Hypothalamus (tissue), 51 donors: ENCODE measurements at regions not wholly inside any gene's neighbourhood (a gene's known extent, or its start where the extent isn't known, plus 50 kb on each side); places are given as distances from the start of the nearest gene placed in this dataset.
"Not testable (repeated sequence)": the region's sequence is repeated elsewhere in the genome, so short reads cannot be mapped to it uniquely, and the experiment has no call there.

Source experiments
- DNase-seq, 51 donors: peaks; one replicate each; lab custom pipeline; 2025; lab: John Stamatoyannopoulos, UW

DNA sequence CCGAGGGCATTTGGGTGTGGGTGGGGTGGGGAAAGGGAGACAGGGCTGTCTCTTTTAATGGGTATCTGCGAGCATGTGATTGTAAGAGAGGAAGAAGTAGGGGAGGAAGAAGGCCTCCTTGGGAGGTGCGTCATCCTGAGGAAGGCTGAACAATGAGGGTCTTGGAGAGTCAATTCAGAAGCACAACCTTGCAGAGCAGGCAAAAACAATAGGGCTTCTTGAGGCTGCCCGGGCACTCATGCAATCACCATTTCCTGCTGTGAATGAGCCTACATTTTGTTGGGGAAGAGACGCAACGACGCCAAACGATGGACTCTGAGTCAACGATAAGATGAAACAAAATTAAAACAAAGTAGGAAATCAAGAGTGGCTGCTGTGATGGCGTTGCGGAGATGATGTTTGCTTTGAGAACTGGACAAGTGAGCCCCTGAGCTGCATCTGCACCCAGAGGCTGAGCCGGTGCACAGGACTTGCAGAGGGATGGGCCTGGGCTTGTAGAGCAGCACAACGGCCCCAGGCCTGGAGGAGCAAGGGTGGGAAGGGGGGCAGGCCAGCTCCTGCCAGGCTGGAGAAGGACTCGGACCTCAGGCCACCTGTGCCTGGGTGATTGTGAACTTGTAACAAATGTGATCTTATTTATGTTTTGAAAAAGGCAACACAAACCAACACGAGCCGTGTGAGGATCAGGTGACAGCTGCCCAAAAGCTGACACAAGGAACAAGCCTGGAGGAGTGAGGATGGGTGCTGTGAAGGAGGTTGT lies 92.3 kb upstream of the B3GAT1 start:
- no peak for DNase-seq

DNA sequence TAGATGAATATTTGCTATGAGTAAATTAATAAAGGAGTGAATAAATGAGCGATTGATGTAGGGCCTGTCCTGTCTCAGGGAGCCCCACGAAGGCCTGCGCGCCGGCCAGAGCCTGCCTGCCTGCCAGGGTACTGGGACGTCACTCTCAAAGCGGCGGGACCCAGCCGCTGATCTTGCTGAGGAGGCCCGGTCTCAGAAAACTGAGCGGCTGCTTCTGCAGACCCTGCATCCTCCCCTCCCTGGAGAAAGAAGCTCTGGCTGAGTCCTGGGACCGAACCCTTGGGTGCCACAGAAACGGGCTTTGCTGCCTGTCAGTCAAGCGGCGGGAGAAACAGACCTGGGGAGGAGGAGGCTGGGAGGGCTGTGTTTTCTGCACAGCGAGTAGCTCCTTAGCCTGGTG lies 91.6 kb upstream of the B3GAT1 start:
- no peak for DNase-seq

DNA sequence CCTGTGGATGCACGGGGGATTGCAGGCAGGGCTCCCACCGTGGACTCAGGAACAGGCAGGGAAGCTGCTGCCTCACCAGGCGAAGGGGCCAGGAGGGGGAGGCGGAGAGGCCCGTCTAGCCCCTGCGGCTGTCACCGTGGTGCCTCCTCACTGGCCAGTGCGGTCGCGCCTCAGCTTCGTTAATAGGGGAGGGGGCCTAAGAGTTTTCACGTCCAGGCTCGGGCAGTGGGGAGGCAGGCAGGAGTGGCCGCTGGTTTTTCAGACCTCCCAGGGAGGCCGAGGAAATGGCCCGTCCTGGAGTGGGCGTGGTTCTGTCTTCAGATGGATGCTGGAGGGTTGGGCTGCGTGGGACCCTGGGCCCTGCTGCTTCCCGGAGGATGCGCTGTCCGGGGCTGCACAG lies 91.1 kb upstream of the B3GAT1 start:
- DNase-seq = no peak

DNA sequence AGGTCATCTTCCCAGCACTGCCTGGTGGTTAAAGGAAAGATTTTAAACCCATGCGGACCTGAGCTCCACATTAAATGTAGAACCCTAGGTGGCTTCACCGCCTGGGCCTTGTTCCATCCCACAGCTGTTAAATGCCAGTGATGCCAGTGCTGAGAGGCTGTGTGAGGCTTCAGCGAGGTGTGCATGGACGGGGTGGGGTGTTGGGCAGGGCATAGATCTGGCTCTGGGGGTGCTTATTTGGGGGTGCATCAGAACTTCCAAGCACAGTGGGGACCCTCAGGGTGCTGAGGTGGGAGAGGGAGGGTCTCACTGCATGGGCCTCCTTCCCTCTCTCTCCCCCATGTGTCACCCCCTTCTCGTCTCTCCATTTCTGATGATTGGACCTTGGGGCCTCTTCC lies 90.1 kb upstream of the B3GAT1 start:
- no peak for DNase-seq

DNA sequence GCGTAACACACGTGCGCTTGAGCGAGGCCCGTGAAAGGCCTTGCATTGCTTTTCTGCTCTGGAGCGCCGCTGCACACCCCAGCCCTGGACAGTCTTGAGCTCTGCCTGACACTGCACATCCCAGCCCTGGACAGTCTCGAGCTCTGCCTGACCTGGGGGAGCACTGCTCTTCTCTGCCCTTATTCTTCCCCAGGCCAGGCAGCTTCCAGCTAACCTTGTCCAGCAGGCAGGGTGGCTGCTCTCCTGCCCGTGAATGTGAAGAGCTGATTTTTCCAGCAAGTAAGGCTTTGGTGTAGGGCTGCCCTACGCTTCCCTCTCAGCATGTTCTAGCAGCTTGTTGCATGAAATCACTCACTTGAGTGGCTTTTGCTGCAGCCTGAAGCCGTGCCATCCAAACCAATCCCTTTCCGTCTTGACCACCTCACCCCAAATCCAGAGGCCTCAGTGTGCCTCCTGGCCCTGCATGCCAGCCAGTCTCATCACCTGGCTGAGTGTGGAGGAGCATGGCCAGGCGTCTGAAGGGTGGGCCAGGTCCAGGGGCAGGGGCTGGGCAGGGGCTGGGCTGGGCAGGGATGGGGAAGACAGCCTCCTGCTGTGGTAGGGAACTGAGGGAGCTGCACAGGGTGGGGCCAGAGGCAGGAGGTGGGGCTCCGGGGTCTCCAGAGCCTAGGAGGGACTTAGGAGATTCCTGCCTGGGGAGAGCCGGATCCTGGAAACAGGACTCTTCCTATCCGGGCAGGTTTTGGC lies 89.5 kb upstream of the B3GAT1 start:
- DNase-seq = no peak

DNA sequence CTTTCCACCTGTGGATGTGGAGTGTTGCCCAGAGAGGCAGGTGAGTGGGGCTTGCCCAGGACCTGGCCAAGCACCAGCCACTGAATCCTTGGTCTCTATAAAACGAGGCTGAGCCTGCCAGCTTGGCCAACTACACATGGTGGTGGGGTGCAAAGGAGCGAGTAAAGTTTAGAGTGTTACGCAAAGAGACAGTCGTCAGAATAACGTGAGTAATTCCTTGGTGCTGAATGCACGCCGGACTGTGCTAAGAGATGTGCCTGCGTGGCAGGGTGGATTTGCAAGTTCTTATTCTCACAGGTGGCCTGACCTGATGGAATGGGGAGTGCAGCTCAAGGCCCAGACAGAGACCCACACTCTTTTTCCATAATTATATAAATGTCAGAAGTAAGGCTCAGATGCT lies 88.6 kb upstream of the B3GAT1 start:
- no peak for DNase-seq

DNA sequence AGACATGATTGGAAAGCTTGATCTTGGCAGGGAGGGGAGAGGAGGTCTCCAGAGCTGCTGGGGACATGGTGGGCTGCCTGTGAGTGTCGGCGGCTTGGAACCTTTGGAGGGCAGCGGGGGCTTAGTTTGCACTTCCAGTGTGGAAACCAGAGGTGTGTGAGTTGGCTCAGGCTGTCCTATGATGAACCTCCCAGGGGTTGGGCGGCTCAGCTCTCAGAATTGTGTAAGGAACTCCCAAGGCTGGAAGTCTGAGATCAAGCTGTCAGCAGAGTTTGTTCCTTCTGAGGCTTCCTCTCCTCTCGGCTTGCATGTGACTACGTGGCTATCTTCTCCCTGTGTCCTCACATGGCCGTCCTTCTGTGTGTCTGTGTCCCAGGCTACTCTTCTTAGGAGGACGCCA lies 87.9 kb upstream of the B3GAT1 start:
- DNase-seq = no peak

DNA sequence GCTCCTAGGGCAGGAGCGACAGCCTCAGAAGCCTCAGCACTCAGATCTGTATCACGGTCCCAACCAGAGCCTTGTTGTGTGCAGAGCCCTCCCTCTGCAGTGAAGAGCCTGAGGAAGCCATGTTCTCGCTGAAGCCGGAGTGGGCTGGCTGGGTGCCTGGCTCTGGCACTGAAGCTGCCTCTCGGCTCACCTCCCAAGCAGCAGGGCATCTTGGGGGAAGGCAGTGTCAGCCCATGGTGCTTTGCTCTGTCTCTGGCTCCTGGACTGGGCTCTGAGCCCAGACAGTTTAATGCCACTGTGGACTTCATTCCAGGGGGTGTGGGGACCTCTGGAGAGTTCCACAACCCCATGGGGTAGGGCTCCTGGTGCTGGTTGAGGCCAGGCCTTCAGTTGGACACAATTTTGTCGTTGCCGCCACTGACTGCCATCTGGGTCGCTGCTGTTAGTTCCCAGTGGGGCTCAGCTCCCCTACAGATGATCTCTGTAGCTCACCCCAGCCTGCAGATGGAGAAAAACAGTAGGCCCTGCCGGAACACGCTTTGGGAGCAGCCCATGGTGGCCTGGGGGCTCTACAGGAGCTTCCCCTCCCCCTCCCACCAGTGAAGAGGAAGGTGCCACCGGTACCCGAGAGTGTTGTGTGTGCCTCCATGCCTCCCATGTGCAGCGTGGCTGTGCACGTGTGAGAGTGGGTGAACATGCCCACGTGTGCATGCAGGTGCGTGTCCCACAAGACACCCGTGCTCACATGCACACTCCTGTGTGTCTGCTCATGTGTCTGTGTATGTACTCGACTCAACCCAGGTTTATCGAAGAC lies 86.5 kb upstream of the B3GAT1 start:
- DNase-seq = peak in 41 of 51 donors; percentile 7 to 82 (median 50)

DNA sequence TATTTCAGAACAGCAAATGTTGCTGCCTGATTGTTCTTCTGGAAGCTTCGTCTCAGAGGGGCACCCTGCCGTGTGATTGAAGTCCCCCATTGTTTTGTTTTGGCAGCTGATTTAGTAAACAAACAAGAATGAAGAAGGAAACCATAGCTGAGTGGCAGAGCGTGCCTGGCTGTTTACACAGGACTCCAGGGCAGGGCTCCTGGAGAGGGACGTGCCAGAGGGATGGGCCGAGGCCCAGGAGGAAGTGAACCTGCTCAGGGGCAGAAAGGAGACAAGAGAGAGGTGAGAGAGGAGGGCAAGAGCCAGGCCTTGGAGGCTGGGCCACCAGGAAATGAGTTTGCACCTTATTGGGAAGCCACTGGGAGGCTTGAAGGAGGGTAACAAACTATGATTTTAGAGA lies 85.5 kb upstream of the B3GAT1 start:
- no peak for DNase-seq

DNA sequence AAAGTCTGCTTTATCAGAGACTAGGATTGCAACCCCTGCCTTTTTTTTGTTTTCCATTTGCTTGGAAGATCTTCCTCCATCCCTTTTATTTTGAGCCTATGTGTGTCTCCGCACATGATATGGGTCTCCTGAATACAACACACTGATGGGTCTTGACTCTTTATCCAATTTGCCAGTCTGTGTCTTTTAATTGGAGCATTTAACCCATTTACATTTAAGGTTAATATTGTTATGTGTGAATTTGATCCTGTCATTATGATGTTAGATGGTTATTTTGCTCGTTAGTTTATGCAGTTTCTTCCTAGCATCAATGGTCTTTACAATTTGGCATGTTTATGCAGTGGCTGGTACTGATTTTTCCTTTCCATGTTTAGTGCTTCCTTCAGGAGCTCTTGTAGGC lies 84.0 kb upstream of the B3GAT1 start:
- not testable (repeated sequence) for DNase-seq

DNA sequence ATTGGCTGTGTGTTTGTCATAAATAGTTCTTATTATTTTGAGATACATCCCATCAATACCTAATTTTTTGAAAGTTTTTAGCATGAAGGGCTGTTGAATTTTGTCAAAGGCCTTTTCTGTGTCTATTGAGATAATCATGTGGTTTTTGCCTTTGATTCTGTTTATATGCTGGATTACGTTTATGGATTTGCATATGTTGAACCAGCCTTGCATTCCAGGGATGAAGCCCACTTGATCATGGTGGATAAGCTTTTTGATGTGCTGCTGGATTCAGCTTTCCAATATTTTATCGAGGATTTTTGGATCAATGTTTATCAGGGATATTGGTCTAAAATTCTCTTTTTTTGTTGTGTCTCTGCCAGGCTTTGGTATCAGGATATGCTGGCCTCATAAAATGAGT lies 82.4 kb upstream of the B3GAT1 start:
- not testable (repeated sequence) for DNase-seq

DNA sequence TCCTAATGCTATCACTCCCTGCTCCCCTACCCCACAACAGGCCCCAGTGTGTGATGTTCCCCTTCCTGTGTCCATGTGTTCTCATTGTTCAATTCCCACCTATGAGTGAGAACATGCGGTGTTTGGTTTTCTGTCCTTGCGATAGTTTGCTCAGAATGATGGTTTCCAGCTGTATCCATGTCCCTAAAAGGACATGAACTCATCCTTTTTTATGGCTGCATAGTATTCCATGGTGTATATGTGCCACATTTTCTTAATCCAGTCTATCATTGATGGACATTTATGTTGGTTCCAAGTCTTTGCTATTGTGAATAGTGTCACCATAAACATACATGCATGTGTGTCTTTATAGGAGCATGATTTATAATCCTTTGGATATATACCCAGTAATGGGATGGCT lies 80.4 kb upstream of the B3GAT1 start:
- DNase-seq = not testable (repeated sequence)

DNA sequence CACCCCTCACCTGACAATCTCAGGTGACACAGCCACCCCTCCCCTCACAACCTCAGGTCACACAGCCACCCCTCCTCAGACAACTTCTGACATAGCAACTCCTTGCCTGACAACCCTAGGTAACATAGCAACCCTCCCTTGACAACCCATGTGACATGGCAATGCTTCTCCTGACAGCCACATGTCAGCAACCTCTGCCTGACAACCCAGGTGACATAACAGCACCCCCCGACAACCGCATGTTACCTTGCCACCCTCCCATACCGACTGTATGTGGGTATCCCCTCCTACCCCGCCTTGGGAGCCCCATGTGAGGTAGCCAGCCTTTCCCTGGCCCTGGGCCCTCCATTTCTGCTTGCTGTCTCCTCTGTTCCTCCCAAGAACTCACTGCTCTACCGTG lies 77.7 kb upstream of the B3GAT1 start:
- DNase-seq = no peak

DNA sequence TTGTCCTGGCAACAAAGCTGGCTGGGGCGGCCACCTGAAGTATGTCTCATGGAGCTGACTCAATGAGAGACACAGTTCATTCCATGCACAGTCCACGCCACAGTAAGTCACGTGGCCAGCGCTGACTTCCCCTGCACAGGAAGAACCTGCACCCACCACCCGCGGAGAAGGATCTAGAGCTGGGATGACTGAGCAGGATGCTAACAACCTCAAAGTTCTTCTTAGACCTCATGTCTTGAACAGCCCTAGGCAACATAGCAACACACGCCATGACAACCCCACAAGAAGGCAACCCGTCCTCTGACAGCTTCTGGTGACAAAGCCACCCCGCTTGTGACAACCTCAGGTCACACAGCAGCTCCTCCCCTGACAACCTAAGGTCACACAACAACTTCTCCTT lies 76.9 kb upstream of the B3GAT1 start:
- no peak for DNase-seq

DNA sequence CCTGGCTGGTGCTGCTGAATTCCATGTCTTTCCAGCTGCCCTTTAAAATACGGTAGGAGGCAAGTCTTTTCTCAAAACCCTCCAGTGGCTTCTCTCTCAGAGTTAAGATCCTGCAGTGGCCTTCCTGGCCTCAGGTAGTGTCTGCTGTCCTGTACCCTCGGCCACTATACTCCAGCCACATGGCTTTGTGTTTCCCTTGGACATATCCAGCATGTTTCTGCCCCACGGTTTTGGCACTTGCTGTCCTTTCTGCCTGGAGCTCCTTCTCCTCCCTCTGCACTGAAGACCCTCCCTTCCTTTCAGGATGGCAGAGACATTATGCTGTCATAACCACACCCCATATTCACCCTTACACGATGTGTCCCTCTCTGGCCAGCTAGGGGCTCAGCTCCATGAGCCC lies 76.5 kb upstream of the B3GAT1 start:
- no peak for DNase-seq

DNA sequence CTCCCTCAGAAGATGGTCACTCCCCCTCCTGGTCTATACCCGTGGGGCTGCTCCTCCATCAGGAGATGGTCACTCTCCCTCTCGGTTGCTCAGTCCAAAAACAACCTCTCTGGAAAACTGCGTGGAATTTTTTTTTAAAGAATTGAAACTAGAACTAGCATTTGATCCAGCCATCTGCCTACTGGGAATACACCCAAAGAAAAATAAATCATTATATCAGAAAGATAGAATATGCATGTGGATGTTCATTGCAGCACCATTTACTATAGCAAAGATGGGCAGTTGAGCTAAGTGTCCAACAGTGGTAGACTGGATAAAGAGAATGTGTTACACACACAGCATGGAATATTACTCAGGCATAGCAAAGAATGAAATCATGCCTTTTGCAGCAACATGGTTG lies 75.7 kb upstream of the B3GAT1 start:
- no peak for DNase-seq

DNA sequence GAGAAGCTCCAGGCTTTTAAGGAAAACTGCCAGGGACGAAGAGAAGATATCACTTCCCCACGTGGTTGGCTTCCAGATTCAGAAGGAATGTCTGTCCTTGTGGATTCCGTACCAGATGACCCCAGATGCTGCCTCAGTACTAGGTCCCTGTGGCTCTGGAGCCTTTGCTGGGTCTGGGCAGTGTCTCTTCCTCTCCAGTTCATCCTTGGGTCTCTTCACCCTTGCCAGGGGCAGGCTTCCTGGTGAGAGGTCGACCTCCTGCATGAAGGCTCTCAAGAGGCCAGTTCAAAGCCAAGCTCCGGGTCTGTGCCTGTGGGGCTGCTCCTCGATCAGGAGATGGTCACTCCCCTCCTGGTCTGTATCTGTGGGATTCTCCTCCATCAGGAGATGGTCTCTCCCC lies 74.7 kb upstream of the B3GAT1 start:
- no peak for DNase-seq

DNA sequence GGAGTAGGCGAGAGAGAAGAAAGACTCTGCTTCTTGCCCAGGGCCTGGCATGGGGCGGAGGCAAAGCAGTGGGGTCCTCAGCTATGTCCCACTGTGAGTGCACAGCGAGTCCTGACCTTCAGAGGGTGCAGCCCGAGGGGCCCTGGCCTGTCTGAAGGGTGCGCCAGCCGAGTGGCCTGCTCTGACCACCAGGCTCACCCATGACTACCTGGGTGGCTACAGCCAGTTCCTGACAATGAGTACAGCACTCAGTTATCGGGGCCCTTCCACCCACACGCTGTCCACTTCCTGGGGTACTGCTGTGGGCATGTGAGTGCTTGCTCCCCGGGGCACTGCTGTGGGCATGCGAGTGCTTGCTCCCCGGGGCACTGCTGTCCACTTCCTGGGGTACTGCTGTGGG lies 74.1 kb upstream of the B3GAT1 start:
- DNase-seq = no peak

DNA sequence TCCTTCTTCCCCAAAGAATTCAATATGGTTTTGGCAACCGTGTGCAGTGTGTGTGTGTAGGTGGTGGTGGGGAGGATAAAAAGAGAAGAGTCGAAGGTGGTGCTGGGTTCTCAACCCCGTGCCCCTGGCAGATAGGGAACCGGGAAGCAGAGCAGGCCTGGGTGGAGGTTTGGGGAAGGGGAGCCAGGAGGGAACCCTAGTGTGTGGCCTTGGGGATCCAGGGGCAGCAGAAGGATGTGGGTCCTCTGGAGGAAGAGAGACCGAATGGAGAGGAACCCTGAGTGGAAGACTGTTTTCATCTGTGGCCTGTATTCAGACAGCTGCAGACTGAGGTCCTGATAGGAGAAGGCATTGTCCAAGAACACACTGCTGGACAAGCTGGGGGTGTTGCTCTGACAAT lies 73.3 kb upstream of the B3GAT1 start:
- no peak for DNase-seq

DNA sequence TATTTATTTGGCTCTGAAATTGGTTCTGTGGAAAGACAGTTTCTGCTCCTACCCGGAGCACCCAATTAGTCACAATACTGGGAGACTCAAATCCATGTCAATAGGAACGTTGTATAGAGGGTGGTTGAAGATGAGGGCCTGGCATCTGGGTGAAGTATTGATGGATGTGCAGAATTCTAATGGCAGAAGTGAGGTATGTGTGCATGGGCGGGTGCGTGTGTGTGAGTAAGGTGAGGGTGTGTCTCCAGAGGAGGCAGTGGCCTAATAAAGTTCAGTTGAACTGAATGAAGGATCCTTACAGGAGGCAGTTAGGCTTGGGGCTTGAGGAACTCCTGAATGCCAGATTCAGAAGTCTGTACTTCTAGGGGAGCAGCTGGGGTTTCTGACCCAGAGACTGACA lies 71.8 kb upstream of the B3GAT1 start:
- no peak for DNase-seq

DNA sequence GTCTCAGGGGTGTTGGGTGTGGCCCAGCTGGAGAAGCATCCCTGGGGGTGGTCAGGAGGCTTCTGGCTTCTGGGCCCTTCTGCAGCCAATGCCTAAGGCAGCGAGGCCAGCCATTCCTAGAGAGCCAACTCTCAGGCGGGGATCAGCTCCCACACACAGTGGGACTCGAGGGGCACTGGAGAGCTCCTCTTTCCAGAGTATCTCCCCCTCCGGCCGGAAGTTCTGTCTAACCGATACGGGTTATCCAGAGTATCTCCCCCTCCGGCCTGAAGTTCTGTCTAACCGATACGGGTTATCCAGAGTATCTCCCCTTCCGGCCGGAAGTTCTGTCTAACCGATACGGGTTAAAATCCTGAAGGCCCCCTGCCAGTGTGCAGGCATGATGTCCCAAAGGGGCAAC lies 71.2 kb upstream of the B3GAT1 start:
- no peak for DNase-seq

DNA sequence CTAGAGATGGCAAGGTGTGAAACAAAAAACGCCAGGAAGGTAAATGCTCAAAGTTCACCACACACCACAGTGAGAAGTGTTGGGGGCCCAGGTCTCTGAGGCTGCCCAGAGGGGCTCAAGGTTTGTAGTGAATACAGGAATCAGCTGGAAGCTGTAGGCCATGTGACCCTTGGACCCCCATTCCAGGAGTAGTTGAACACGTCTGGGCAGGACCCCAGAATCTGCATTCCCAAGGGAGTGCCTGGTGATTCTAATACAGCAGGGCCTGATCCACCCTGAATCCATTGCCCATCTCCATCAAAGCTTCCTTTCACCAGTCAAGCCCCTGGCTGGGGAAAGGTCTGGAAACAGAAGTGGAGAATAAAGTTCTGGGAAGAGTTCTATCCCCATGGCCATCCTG lies 70.8 kb upstream of the B3GAT1 start:
- no peak for DNase-seq
